IMR-90 (cell line): ENCODE measurements at regions not wholly inside any gene's neighbourhood (a gene's known extent, or its start where the extent isn't known, plus 50 kb on each side); places are given as distances from the start of the nearest gene placed in this dataset.
A peak's percentile ranks its signal among the peaks of the same experiment; 100 is the strongest.

ENCODE experiments used
- ATAC-seq: fragments of 200-7000 bp; cut with Tn5 transposase; 2 replicates; pipeline ENCODE4 v1.9.1; 2020; ENCODE audit warnings: low read depth, mild to moderate bottlenecking, moderate library complexity
- BruUV-seq: library from RNA; stranded (reverse); fragments of 400-500 nt; replicated peaks from 2 replicates; lab custom pipeline; 2021; lab: Mats Ljungman, UMichigan
- CTCF ChIA-PET: fragments of 300-600 bp; formaldehyde crosslinking; extraction: SDS; loops from one replicate; lab custom pipeline; 2021; ENCODE audit warnings: antibody characterized with exemption; lab: Yijun Ruan, JAX
- POLR2A ChIA-PET: fragments of 300-600 bp; sonication (Branson Sonifier 250); formaldehyde crosslinking; loops from one replicate; lab custom pipeline; 2022; ENCODE audit warnings: antibody characterized with exemption; ENCODE audit not compliant: unreplicated experiment; lab: Charles Lee
- DNase-seq: peaks from one replicate; pipeline ENCODE4 v3.0.0; 2013
- H2AFZ ChIP-seq: replicated peaks from 2 replicates; pipeline ENCODE3; 2013; ENCODE audit warnings: low read length, mild to moderate bottlenecking; ENCODE audit not compliant: poor library complexity
- H2AK5ac ChIP-seq: 2 replicates; pipeline ENCODE4 v1.6.1; 2013; ENCODE audit warnings: low read depth, low read length, inconsistent platforms
- H2AK9ac ChIP-seq: replicated peaks from 2 replicates; pipeline ENCODE3; 2013; ENCODE audit warnings: mild to moderate bottlenecking, low read depth, low read length, moderate library complexity; ENCODE audit not compliant: poor library complexity
- H2BK120ac ChIP-seq: 2 replicates; pipeline ENCODE4 v1.6.1; 2013; ENCODE audit warnings: low read depth, low read length, inconsistent platforms
- H2BK15ac ChIP-seq: 3 replicates; pipeline ENCODE4 v1.6.1; 2013; ENCODE audit warnings: low read depth, low read length, inconsistent platforms
- H2BK20ac ChIP-seq: 2 replicates; pipeline ENCODE4 v1.6.1; 2013; ENCODE audit warnings: low read depth, mild to moderate bottlenecking, inconsistent platforms, low read length, moderate library complexity
- H2BK5ac ChIP-seq: 2 replicates; pipeline ENCODE4 v1.6.1; 2013; ENCODE audit warnings: mild to moderate bottlenecking, low read depth, low read length, inconsistent platforms; ENCODE audit not compliant: poor library complexity, severe bottlenecking
- H3K14ac ChIP-seq: replicated peaks from 2 replicates; pipeline ENCODE4 v1.6.1; 2013; ENCODE audit warnings: low read depth, low read length, inconsistent platforms
- H3K18ac ChIP-seq: 2 replicates; pipeline ENCODE4 v1.6.1; 2013; ENCODE audit warnings: low read depth, low read length, control low read depth
- H3K23ac ChIP-seq: 2 replicates; pipeline ENCODE4 v1.6.1; 2013; ENCODE audit warnings: low read depth, low read length, inconsistent platforms
- H3K27ac ChIP-seq: 2 replicates; pipeline ENCODE4 v1.5.1; 2013; ENCODE audit warnings: mild to moderate bottlenecking, control low read depth, low read length; ENCODE audit not compliant: insufficient read depth
- H3K27me3 ChIP-seq: 2 replicates; pipeline ENCODE4 v1.6.1; 2013; ENCODE audit warnings: low read length; ENCODE audit not compliant: control insufficient read depth, insufficient read depth
- H3K36me3 ChIP-seq: 2 replicates; pipeline ENCODE4 v1.6.1; 2013; ENCODE audit warnings: low read length, mixed read lengths; ENCODE audit not compliant: control insufficient read depth, insufficient read depth
- H3K4ac ChIP-seq: 2 replicates; pipeline ENCODE4 v1.6.1; 2013; ENCODE audit warnings: low read depth, low read length, inconsistent platforms
- H3K4me1 ChIP-seq: 2 replicates; pipeline ENCODE4 v1.6.1; 2013; ENCODE audit warnings: low read length, mixed read lengths; ENCODE audit not compliant: control insufficient read depth, insufficient read depth
- H3K4me2 ChIP-seq: 2 replicates; pipeline ENCODE4 v1.6.1; 2013; ENCODE audit warnings: low read depth, mild to moderate bottlenecking, control low read depth, low read length, moderate library complexity
- H3K4me3 ChIP-seq: 2 replicates; pipeline ENCODE4 v1.5.1; 2013; ENCODE audit warnings: low read depth, mild to moderate bottlenecking, control low read depth, low read length, moderate library complexity; ENCODE audit not compliant: insufficient read depth
- H3K56ac ChIP-seq: 2 replicates; pipeline ENCODE4 v1.6.1; 2013; ENCODE audit warnings: low read length, inconsistent platforms; ENCODE audit not compliant: insufficient read depth; ENCODE audit errors: extremely low read depth
- H3K79me1 ChIP-seq, 2 experiments: 2 replicates each; pipeline ENCODE4 v1.6.1; 2013; ENCODE audit warnings: low read length in 2 of 2, inconsistent platforms in 1 of 2, low read depth in 1 of 2
- H3K9ac ChIP-seq: 2 replicates; pipeline ENCODE4 v1.6.1; 2013; ENCODE audit warnings: low read depth, low read length, control low read depth
- H3K9me1 ChIP-seq: 2 replicates; pipeline ENCODE4 v1.6.1; 2013; ENCODE audit warnings: low read length, inconsistent platforms; ENCODE audit not compliant: insufficient read depth
- H3K9me3 ChIP-seq: 2 replicates; pipeline ENCODE4 v1.6.1; 2013; ENCODE audit warnings: low read length; ENCODE audit not compliant: control insufficient read depth, insufficient read depth
- H4K20me1 ChIP-seq: 2 replicates; pipeline ENCODE4 v1.6.1; 2013; ENCODE audit warnings: low read length, inconsistent platforms; ENCODE audit not compliant: insufficient read depth
- H4K5ac ChIP-seq: 2 replicates; pipeline ENCODE4 v1.6.1; 2013; ENCODE audit warnings: mild to moderate bottlenecking, low read depth, low read length, control low read depth
- H4K8ac ChIP-seq, 2 experiments: 2 replicates each; pipeline ENCODE4 v1.6.1; 2013; ENCODE audit warnings: low read depth in 2 of 2, low read length in 2 of 2, control low read depth in 1 of 2, inconsistent platforms in 1 of 2
- H4K91ac ChIP-seq: 2 replicates; pipeline ENCODE4 v1.6.1; 2013; ENCODE audit warnings: low read depth, low read length, inconsistent platforms; ENCODE audit not compliant: insufficient read depth
- CTCF ChIP-seq: conservative IDR thresholded peaks from 2 replicates; pipeline ENCODE4 v1.5.1; 2012; ENCODE audit warnings: mild to moderate bottlenecking, low read depth, low read length, improper control_type of control experiment
- MXI1 ChIP-seq: IDR thresholded peaks from 2 replicates; pipeline ENCODE4 v1.6.1; 2012; ENCODE audit warnings: low read depth, mild to moderate bottlenecking, low read length, moderate library complexity, borderline replicate concordance
- RAD21 ChIP-seq: IDR thresholded peaks from 2 replicates; pipeline ENCODE4 v1.6.1; 2012; ENCODE audit warnings: low read length, improper control_type of control experiment
- WGBS, 2 experiments: methylation state at CpG; one replicate each; pipeline versions ENCODE4 v1.1.5 to v1.1.7; 2013; ENCODE audit warnings: missing lambda C conversion rate in 2 of 2; ENCODE audit not compliant: insufficient read length in 1 of 2; ENCODE audit errors: extremely low coverage in 2 of 2; 5-methylcytosine and 5-hydroxymethylcytosine counted together
- dilution Hi-C: fragments of 300-500 bp; cut with HindIII; formaldehyde crosslinking; loops from one replicate; pipeline ENCODE4 v1.14.3; 2018; ENCODE audit warnings: low sequenced_read_pairs; ENCODE audit not compliant: unreplicated experiment
- in situ Hi-C: fragments of 300-500 bp; cut with MboI; formaldehyde crosslinking; loops from 3 replicates; pipeline ENCODE4 v1.14.3; 2019; ENCODE audit warnings: low sequenced_read_pairs, inconsistent platforms, mixed read lengths
- intact Hi-C: fragments of 100-400 bp; cut with micrococcal nuclease; formaldehyde crosslinking; loops from 2 replicates; pipeline ENCODE4 v1.10.0; 2022

- H3K23ac ChIP-seq = no peak overlapping the region
- no peak overlapping the region for H2AK9ac ChIP-seq
- no peaks in the 10 kb centered on the region for H3K79me1 ChIP-seq
- dilution Hi-C loops (no loop called here), in situ Hi-C loops (no loop called here), intact Hi-C loops (no loop called here)
- H3K36me3 ChIP-seq = no peaks in the 10 kb centered on the region
- CTCF ChIA-PET = no interaction called here
- no peaks in the 10 kb centered on the region for H3K4me1 ChIP-seq
- H3K56ac ChIP-seq = no peak overlapping the region
- H3K4ac ChIP-seq = no peak overlapping the region
- no peak overlapping the region for H2BK5ac ChIP-seq
- H4K20me1 ChIP-seq = no peaks in the 10 kb centered on the region
- no peak overlapping the region for H4K8ac ChIP-seq
- H3K9me1 ChIP-seq = no peaks in the 10 kb centered on the region
- H2AK5ac ChIP-seq = no peak overlapping the region
- TF ChIP-seq MXI1 = no peak
- TF ChIP-seq RAD21 = no peak
- TF ChIP-seq CTCF = no peak
- POLR2A ChIA-PET = interaction anchor here (0.6 kb wide), 1 partner anchor 517 kb away, joined by 3 read pairs; no protein-coding TSS in a partner anchor
- no CpG with 5 or more reads among the region's 1 CpG for WGBS, 2 experiments
- no peak overlapping the region for H2BK20ac ChIP-seq
- H3K27me3 ChIP-seq = no peaks in the 10 kb centered on the region
- DNase-seq = peak; percentile 7
- no peak overlapping the region for H4K5ac ChIP-seq
- no peaks in the 10 kb centered on the region; the same call in 1 of the 2 replicates for H3K9me3 ChIP-seq
- H3K4me2 ChIP-seq = no peak overlapping the region
- H2BK120ac ChIP-seq = no peak overlapping the region
- no peak overlapping the region for H4K91ac ChIP-seq
- ATAC-seq = no peak
- H3K14ac ChIP-seq = no peak overlapping the region
- H2AFZ ChIP-seq = no peak overlapping the region
- no peak overlapping the region for H3K18ac ChIP-seq
- BruUV-seq = no TSS peak
- H3K27ac ChIP-seq = no peak overlapping the region
- H3K4me3 ChIP-seq = no peak overlapping the region
- H2BK15ac ChIP-seq = no peak overlapping the region
- no peak overlapping the region for H3K9ac ChIP-seq
Observed at GRCh38 chr1:87867626-87868025, 538.9 kb downstream of the LMO4 start.
